Esophagus squamous epithelium (tissue), 5 donors: ENCODE measurements at regions not wholly inside any gene's neighbourhood (a gene's known extent, or its start where the extent isn't known, plus 50 kb on each side); places are given as distances from the start of the nearest gene placed in this dataset.

Source experiments
- DNase-seq: peaks from one replicate; lab custom pipeline; 2025; lab: John Stamatoyannopoulos, UW
- H3K27ac ChIP-seq, 4 donors: fragments of 200-600 bp; sonication (generic); one replicate each; pipeline ENCODE4 v1.5.1; 2016 to 2019; ENCODE audit warnings: mild to moderate bottlenecking in 1 of 4
- H3K27me3 ChIP-seq, 4 donors: fragments of 200-600 bp; sonication (generic); 1 replicate in 3 of 4; 2 replicates in 1 of 4; pipeline versions ENCODE4 v1.5.1 to v1.6.0; 2017 to 2021; ENCODE audit warnings: antibody characterized with exemption in 1 of 4
- H3K36me3 ChIP-seq, 3 donors: fragments of 200-600 bp; sonication (generic); one replicate each; pipeline ENCODE4 v1.5.1; 2016 to 2019
- H3K4me1 ChIP-seq, 3 donors: fragments of 200-600 bp; sonication (generic); one replicate each; pipeline ENCODE4 v1.5.1; 2017 to 2019
- H3K4me3 ChIP-seq, 4 donors: fragments of 200-600 bp; sonication (generic); 1 replicate in 3 of 4; 2 replicates in 1 of 4; pipeline ENCODE4 v1.5.1; 2016 to 2019; ENCODE audit warnings: mild to moderate bottlenecking in 2 of 4, moderate library complexity in 1 of 4
- H3K9me3 ChIP-seq, 3 donors: fragments of 200-600 bp; sonication (generic); one replicate each; pipeline ENCODE4 v1.5.1; 2016 to 2019
- POLR2A ChIP-seq, 4 donors: fragments of 450-650 bp; IDR thresholded peaks; one replicate each; pipeline ENCODE4 v1.6.1; 2017; ENCODE audit warnings: antibody characterized with exemption in 4 of 4, mild to moderate bottlenecking in 4 of 4, moderate library complexity in 3 of 4
- WGBS, 2 donors: methylation state at CpG; one replicate each; pipeline ENCODE4 v1.1.5; 2018; 5-methylcytosine and 5-hydroxymethylcytosine counted together
- intact Hi-C: fragments of 100-400 bp; cut with DNase I; formaldehyde crosslinking; loops from one replicate; pipeline ENCODE4 v1.15.0; 2022
- TF ChIP-seq, protein P1 (sequence below), 6 experiments: fragments of 450-650 bp in 4 of 6; fragments of 200-600 bp in 2 of 6; sonication (generic) in 2 of 6; IDR thresholded peaks; one replicate each; pipeline ENCODE4 v1.5.1; 2016 to 2019; ENCODE audit warnings: antibody characterized with exemption in 6 of 6, mild to moderate bottlenecking in 4 of 6, moderate library complexity in 4 of 6
- donor health status: DM: yes; HTN: yes; CAD: no.

- Histone ChIP-seq H3K27me3 (peaks cover 0 to 35% (median 0%) of the 10 kb centered on the region in 4 donors), H3K4me3 (no peak overlapping the region), H3K27ac (no peak overlapping the region), H3K36me3 (no peaks in the 10 kb centered on the region), H3K4me1 (peaks cover 3 to 19% (median 10%) of the 10 kb centered on the region in 3 donors), H3K9me3 (no peaks in the 10 kb centered on the region)
- intact Hi-C loops = no loop called here
- TF ChIP-seq, protein P1, sequence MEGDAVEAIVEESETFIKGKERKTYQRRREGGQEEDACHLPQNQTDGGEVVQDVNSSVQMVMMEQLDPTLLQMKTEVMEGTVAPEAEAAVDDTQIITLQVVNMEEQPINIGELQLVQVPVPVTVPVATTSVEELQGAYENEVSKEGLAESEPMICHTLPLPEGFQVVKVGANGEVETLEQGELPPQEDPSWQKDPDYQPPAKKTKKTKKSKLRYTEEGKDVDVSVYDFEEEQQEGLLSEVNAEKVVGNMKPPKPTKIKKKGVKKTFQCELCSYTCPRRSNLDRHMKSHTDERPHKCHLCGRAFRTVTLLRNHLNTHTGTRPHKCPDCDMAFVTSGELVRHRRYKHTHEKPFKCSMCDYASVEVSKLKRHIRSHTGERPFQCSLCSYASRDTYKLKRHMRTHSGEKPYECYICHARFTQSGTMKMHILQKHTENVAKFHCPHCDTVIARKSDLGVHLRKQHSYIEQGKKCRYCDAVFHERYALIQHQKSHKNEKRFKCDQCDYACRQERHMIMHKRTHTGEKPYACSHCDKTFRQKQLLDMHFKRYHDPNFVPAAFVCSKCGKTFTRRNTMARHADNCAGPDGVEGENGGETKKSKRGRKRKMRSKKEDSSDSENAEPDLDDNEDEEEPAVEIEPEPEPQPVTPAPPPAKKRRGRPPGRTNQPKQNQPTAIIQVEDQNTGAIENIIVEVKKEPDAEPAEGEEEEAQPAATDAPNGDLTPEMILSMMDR (IDR thresholded peaks at IDR 0.05) = no peak
- TF ChIP-seq POLR2A (IDR thresholded peaks at IDR 0.05) = no peak
- DNase-seq = no peak
- WGBS, 2 donors = 73 to 84% methylated on average over 11 to 12 of the region's 12 CpGs
Observed at GRCh38 chr3:194283221-194284006, 67.7 kb downstream of the CPN2 start.

- no peak for DNase-seq
- 80% methylated on average over 2 of the region's 5 CpGs; no CpG with 5 or more reads in 1 of the 2 donors for WGBS, 2 donors
- no peak for TF ChIP-seq POLR2A (IDR thresholded peaks at IDR 0.05)
- TF ChIP-seq, protein P1 (IDR thresholded peaks at IDR 0.05) = no peak
- no peaks in the 10 kb centered on the region for H3K9me3 ChIP-seq
- intact Hi-C loops = no loop called here
- no peak overlapping the region for H3K27ac ChIP-seq
- H3K36me3 ChIP-seq = no peaks in the 10 kb centered on the region
- H3K4me1 ChIP-seq = peaks cover 0 to 10% (median under 1%) of the 10 kb centered on the region in 3 donors
- H3K4me3 ChIP-seq = no peak overlapping the region
- H3K27me3 ChIP-seq = peaks cover 0 to 35% (median 0%) of the 10 kb centered on the region in 4 donors
Observed at GRCh38 chr3:194284351-194284750, 66.8 kb downstream of the CPN2 start.

GRCh38 chr3:194285024-194285849, 65.9 kb downstream of the CPN2 start:
- TF ChIP-seq, protein P1 (IDR thresholded peaks at IDR 0.05) = no peak
- TF ChIP-seq POLR2A (IDR thresholded peaks at IDR 0.05) = no peak
- no peak for DNase-seq

DNA sequence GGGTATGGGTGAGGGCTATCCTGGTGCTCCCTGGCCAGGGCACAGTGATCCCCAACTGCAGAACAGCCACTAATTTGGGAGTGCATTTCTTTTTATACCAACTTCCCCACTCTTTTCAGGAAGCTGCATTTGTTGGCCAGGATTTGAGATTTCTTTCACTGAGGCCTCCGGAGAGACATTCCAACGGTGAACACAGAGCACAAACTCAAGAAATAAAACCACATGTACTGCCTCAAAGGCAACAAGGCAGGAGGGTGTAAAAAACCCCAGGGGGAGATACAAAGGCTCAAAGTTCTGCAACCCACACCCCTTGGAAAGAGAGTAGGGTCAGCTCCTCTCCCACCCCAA, 65.3 kb downstream of the CPN2 start:
- no peak for TF ChIP-seq POLR2A (IDR thresholded peaks at IDR 0.05)
- TF ChIP-seq, protein P1 (IDR thresholded peaks at IDR 0.05) = no peak
- intact Hi-C loops = no loop called here
- WGBS, 2 donors = 39% methylated on average over 2 of the region's 2 CpGs; no CpG with 5 or more reads in 1 of the 2 donors
- Histone ChIP-seq H3K9me3 (no peaks in the 10 kb centered on the region), H3K4me3 (no peak overlapping the region), H3K36me3 (no peaks in the 10 kb centered on the region), H3K4me1 (peaks cover 0 to 10% (median 0%) of the 10 kb centered on the region in 3 donors), H3K27ac (no peak overlapping the region), H3K27me3 (peaks cover 0 to 35% (median 0%) of the 10 kb centered on the region in 4 donors)
- DNase-seq = no peak

More at GRCh38 chr3:194285024-194285849, 65.9 kb downstream of the CPN2 start:
- H3K36me3 ChIP-seq = no peaks in the 10 kb centered on the region
- peaks cover 0 to 10% (median 0%) of the 10 kb centered on the region in 3 donors for H3K4me1 ChIP-seq
- no peak overlapping the region for H3K27ac ChIP-seq
- intact Hi-C loops = no loop called here
- no peak overlapping the region for H3K4me3 ChIP-seq
- H3K9me3 ChIP-seq = no peaks in the 10 kb centered on the region
- 39 to 53% methylated on average over 16 of the region's 16 CpGs for WGBS, 2 donors
- H3K27me3 ChIP-seq = peaks cover 0 to 35% (median 0%) of the 10 kb centered on the region in 4 donors
